CD4-positive, alpha-beta T cell (primary cell): ENCODE measurements at regions not wholly inside any gene's neighbourhood (a gene's known extent, or its start where the extent isn't known, plus 50 kb on each side); places are given as distances from the start of the nearest gene placed in this dataset.

Experiments
- ATAC-seq: fragments of 200-7000 bp; cut with Tn5 transposase; one replicate; pipeline ENCODE4 v1.10.0; 2022; ENCODE audit warnings: mild to moderate bottlenecking; ENCODE audit not compliant: poor library complexity
- CTCF ChIA-PET: fragments of 350-600 bp; sonication (Branson Sonifier 250); formaldehyde crosslinking; loops from one replicate; lab custom pipeline; 2021; ENCODE audit warnings: antibody characterized with exemption, inconsistent platforms; lab: Charles Lee
- POLR2A ChIA-PET: fragments of 350-600 bp; sonication (Branson Sonifier 250); formaldehyde crosslinking; loops from one replicate; lab custom pipeline; 2021; ENCODE audit warnings: antibody characterized with exemption, inconsistent platforms; lab: Charles Lee
- DNase-seq, 14 experiments: peaks; one replicate each; pipeline ENCODE4 v3.0.0-alpha.2; 2013 to 2020; ENCODE audit warnings: mixed read lengths in 2 of 14
- H3K27ac ChIP-seq, 2 donors: one replicate each; pipeline versions ENCODE4 v1.5.1 to v1.7.0; 2013; ENCODE audit warnings: low read length in 2 of 2, low read depth in 1 of 2, mild to moderate bottlenecking in 1 of 2
- H3K27me3 ChIP-seq, 2 experiments: 1 replicate in 1 of 2; 2 replicates in 1 of 2; pipeline versions ENCODE4 v1.6.1 to v1.7.0; 2013; ENCODE audit warnings: low read length in 2 of 2, control low read depth in 1 of 2, mild to moderate bottlenecking in 1 of 2, moderate library complexity in 1 of 2; ENCODE audit not compliant: insufficient read depth in 2 of 2, control insufficient read depth in 1 of 2
- H3K36me3 ChIP-seq: one replicate; pipeline ENCODE4 v1.6.1; 2013; ENCODE audit warnings: low read length, control low read depth; ENCODE audit not compliant: insufficient read depth
- H3K4me1 ChIP-seq: one replicate; pipeline ENCODE4 v1.6.1; 2013; ENCODE audit warnings: low read length, control low read depth; ENCODE audit not compliant: insufficient read depth
- H3K4me3 ChIP-seq: one replicate; pipeline ENCODE4 v1.5.1; 2013; ENCODE audit warnings: mild to moderate bottlenecking, low read length, moderate library complexity
- H3K9me3 ChIP-seq, 2 experiments: 1 replicate in 1 of 2; 2 replicates in 1 of 2; pipeline versions ENCODE4 v1.6.1 to v1.7.0; 2013; ENCODE audit warnings: low read length in 2 of 2, mild to moderate bottlenecking in 2 of 2, control low read depth in 1 of 2, moderate library complexity in 1 of 2; ENCODE audit not compliant: control insufficient read depth in 1 of 2, insufficient read depth in 1 of 2
- H3K27ac Mint-ChIP-seq: one replicate; pipeline ENCODE4 v1.8.0; 2020; ENCODE audit warnings: mixed read lengths
- H3K27me3 Mint-ChIP-seq: one replicate; pipeline ENCODE4 v1.8.0; 2021; ENCODE audit warnings: mixed read lengths
- H3K36me3 Mint-ChIP-seq: one replicate; pipeline ENCODE4 v1.8.0; 2021; ENCODE audit warnings: low read depth, mixed read lengths
- H3K4me1 Mint-ChIP-seq: one replicate; pipeline ENCODE4 v1.8.0; 2021; ENCODE audit warnings: low read depth, mixed read lengths
- H3K4me3 Mint-ChIP-seq: one replicate; pipeline ENCODE4 v1.8.0; 2020; ENCODE audit warnings: mild to moderate bottlenecking, mixed read lengths
- H3K9me3 Mint-ChIP-seq: one replicate; pipeline ENCODE4 v1.8.0; 2020; ENCODE audit warnings: mixed read lengths
- CTCF ChIP-seq: fragments of 200-600 bp; IDR thresholded peaks from one replicate; pipeline ENCODE4 v1.8.0; 2022; ENCODE audit warnings: antibody characterized with exemption, mild to moderate bottlenecking
- intact Hi-C, 2 experiments: fragments of 100-400 bp; cut with DNase I in 1 of 2; cut with micrococcal nuclease in 1 of 2; formaldehyde crosslinking; loops; one replicate each; pipeline versions ENCODE4 v1.15.1 to v1.9.0; 2023 to 2025; cut with DNase I, micrococcal nuclease

DNA sequence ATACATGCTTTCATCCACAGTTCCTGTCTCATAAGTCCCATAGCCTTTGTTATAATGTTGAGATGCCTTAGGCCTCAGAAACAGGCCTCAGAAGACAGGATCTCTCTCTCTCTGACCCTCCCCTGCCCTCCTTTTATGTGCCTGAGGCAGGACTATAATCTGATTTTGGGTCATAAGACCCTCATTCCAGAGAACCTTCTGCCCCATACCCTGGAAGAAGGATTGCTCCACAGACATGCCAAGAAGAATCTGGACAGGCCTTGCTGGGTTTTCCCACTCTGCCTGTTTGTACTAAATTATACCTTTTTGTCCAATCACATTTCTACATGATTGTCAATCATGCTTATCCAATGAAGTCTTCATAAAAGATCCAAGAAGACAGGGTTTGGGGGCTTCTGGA, 57.2 kb upstream of the MME start:
- intact Hi-C loops: no loop called here

DNA sequence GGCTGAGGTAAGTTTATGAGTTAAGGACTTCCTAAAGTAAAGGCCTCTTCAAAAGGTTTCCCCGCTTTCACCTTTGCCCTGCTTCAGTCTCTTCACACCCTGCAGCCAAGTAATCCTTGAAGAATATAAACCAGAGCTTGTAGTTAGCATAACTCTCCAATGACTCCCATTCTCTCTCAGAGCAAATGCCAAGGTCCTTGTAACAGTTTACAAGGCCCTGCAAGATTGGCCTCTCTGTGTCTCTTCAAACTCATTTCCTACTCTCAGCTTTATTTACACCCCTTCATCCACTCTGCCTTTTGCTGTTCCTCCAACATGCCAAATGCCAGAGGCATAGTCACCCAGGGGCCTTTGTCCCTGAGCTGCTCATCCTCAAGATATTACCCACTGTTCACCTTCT, 60.5 kb upstream of the MME start:
- no peaks in the 10 kb centered on the region for H3K27me3 Mint-ChIP-seq
- H3K27ac Mint-ChIP-seq: no peak overlapping the region
- no peaks in the 10 kb centered on the region for H3K9me3 Mint-ChIP-seq
- no peak overlapping the region for H3K27ac ChIP-seq
- H3K4me1 ChIP-seq: no peaks in the 10 kb centered on the region
- H3K27me3 ChIP-seq: no peaks in the 10 kb centered on the region
- ChIA-PET POLR2A (no interaction called here), CTCF (no interaction called here)
- no peaks in the 10 kb centered on the region for H3K36me3 ChIP-seq
- TF ChIP-seq CTCF: no peak
- intact Hi-C loops: no loop called here
- no peak for DNase-seq
- no peak overlapping the region for H3K4me3 ChIP-seq
- H3K9me3 ChIP-seq: no peaks in the 10 kb centered on the region
- ATAC-seq: no peak
- no peaks in the 10 kb centered on the region for H3K36me3 Mint-ChIP-seq
- no peak overlapping the region for H3K4me3 Mint-ChIP-seq
- H3K4me1 Mint-ChIP-seq: no peaks in the 10 kb centered on the region

More for the DNA sequence above, 57.2 kb upstream of the MME start:
- H3K36me3 ChIP-seq: no peaks in the 10 kb centered on the region
- TF ChIP-seq CTCF: no peak
- DNase-seq: no peak
- H3K4me1 Mint-ChIP-seq: no peaks in the 10 kb centered on the region
- no peaks in the 10 kb centered on the region for H3K4me1 ChIP-seq
- H3K27me3 ChIP-seq: no peaks in the 10 kb centered on the region
- no peak overlapping the region for H3K4me3 Mint-ChIP-seq
- no peaks in the 10 kb centered on the region for H3K9me3 Mint-ChIP-seq
- CTCF ChIA-PET: no interaction called here
- H3K27me3 Mint-ChIP-seq: no peaks in the 10 kb centered on the region
- H3K4me3 ChIP-seq: no peak overlapping the region
- H3K27ac ChIP-seq: no peak overlapping the region
- no peak overlapping the region for H3K27ac Mint-ChIP-seq
- POLR2A ChIA-PET: no interaction called here
- no peak for ATAC-seq
- no peaks in the 10 kb centered on the region for H3K36me3 Mint-ChIP-seq
- no peaks in the 10 kb centered on the region for H3K9me3 ChIP-seq

DNA sequence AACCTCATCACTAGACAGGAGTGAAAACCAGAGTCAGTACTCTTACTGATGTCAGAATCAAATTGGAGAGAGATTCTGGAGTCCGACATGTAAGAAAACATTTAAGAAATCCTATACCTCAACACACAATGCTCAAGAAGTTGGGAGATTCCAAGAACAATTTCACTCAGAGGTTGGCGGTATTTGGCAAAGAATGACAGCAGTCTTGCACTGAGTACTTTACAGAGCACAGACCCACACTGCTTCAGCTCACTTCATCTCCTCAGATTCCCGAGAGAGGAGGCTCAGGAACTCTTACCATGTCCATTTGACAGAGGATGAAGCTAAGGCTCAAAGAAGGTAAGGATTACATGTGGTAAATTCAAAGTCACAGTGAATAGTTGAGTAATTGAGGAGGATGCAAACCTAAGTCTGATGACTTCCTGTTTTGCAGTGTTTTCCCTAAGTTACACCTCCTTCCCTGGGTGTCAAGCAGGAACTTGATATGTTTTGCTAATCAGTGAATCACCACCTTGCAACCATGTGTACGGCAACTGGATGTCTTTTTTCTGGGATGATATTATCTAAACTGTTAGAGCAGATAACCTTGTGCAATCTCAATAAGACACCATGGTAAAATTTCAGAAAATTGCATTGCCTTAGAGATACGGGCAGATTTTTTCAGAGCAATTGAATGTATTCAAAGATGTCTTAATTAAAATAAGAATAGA, 61.3 kb upstream of the MME start:
- ChIA-PET POLR2A (no interaction called here), CTCF (no interaction called here)
- Mint-ChIP-seq H3K4me3 (no peak overlapping the region), H3K27me3 (no peaks in the 10 kb centered on the region), H3K36me3 (no peaks in the 10 kb centered on the region), H3K4me1 (no peaks in the 10 kb centered on the region), H3K27ac (no peak overlapping the region), H3K9me3 (no peaks in the 10 kb centered on the region)
- DNase-seq: peak in 2 of 14 experiments; percentile 5 to 17
- Histone ChIP-seq H3K9me3 (no peaks in the 10 kb centered on the region), H3K4me3 (no peak overlapping the region), H3K27me3 (no peaks in the 10 kb centered on the region), H3K36me3 (no peaks in the 10 kb centered on the region), H3K27ac (no peak overlapping the region), H3K4me1 (no peaks in the 10 kb centered on the region)
- intact Hi-C loops: no loop called here
- no peak for ATAC-seq
- TF ChIP-seq CTCF: no peak
